NCI-H748 treated with DMSO at 0.1 percent for 48 hours (cell line): ENCODE measurements at regions not wholly inside any gene's neighbourhood (a gene's known extent, or its start where the extent isn't known, plus 50 kb on each side); places are given as distances from the start of the nearest gene placed in this dataset.

Experiments
- DNase-seq: peaks from one replicate; lab custom pipeline; 2025; lab: John Stamatoyannopoulos, UW

GRCh38 chr17:70230850-70231640, 61.7 kb downstream of the KCNJ2 start:
- DNase-seq: no peak

- DNase-seq: no peak
These were observed 63.1 kb downstream of the KCNJ2 start for GRCh38 chr17:70232466-70232865.

DNA sequence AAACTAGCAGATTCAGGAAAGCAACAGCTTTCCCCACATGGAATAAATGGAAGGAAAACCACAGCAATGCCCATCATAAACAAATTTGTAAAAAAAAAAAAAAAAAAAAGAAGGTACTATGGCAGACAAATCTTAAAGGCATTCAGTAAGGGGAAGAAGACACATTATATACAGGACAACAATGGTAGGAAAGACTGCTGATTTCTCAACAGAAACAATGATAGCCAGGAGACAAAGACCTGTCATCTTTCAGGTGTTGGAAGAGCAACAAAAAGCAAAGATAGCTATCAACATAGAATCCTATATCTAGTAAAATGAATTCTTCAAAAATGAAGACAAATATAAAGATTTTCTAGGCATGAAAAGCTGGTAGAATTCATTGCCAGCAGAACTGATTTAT, 65.9 kb downstream of the KCNJ2 start:
- DNase-seq: no peak

- DNase-seq: no peak
These were observed 68.9 kb downstream of the KCNJ2 start for GRCh38 chr17:70238228-70238627.

DNA sequence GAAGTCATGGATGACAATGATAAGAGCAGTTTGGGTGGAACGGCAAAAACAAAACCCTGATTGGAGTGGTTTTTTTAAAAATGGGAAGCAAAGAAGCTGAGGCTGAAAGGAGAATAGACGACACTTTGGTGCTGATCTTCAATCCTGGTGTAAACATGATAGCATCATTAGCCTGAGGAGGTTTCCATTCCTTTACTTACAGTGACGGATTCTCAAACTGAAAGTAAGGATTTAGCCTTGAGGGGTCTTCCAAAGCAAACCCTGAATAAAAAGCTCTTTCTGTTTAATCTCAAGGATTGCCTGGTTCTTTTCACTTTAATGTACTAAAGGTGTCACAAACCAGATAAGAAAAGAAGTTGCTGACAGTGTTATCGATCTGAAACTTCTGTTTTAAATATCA, 69.3 kb downstream of the KCNJ2 start:
- no peak for DNase-seq

- peak; percentile 71 for DNase-seq
These were observed 70.1 kb downstream of the KCNJ2 start for GRCh38 chr17:70239391-70239826.

GRCh38 chr17:70241071-70241470, 71.7 kb downstream of the KCNJ2 start:
- DNase-seq: no peak

GRCh38 chr17:70242781-70243437, 73.6 kb downstream of the KCNJ2 start:
- no peak for DNase-seq

DNA sequence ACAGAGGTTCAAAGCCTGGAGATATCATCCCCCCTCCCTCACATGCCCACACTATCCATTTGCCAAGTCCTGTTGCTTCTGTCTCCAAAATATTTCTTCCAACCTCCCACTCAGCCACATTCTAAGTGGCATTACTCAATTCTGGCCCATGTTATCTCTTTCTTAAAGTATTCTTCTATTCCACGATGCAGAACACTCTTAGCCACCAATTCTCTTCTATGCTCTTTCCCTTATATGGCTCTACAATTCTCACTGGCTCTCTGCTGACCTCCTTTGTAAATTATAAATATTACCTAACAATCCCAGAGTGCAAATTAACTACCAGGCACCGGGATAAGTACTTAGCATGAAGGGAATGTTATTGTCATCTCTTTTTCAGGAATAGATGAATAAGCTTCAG, 82.4 kb downstream of the KCNJ2 start:
- DNase-seq: no peak

DNA sequence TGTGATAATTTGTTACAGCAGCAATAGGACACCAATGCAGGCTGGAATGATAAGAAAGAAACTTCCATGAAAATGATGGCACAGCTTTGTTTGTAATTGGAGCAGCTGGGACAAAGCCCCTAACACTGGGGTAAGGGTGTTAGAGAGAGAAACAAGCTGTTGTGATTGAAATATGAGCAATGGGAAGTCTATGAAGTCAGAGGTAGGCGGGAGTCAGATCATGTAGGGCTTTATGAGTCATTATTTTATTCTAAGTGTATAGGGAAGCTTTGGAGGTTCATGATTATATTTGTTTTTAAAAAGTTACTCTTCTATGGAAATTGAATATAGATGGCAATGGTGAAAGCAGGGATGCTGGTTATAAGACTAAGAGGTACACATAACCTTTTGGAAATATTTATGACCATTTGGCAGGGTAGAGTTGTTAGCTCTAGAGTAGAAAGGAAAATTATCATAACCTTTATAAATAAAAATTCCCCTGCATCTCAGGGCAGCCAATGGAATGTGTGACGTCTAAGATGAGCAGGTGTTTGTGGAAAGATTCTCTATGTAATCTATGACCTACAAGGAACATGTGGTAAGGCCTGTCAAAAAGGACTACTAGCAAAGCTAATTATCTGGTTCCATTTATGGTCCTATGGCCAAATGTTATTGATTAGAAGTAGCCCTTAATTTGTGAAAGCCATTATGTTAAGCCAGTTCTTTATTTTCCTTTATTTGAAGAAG, 85.6 kb downstream of the KCNJ2 start:
- no peak for DNase-seq

DNA sequence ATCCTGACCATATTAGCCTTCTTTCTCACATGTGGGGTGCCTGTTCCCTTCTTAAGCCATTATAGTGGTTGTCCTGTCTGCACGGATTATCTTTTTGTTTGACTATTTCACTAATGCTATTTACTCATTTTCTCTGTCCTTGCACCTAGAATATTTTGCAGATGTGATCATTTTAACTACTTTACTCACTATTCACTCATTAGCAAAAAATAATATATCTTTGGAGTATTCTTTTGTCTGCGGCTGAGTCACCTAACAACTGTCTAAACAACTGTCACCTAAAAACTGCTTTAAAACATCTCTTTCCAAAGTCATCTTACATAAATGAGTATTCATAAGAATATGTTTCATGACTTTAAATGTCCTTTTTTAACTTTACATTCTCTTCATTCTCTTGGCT, 87.4 kb downstream of the KCNJ2 start:
- no peak for DNase-seq

GRCh38 chr17:70258465-70258864, 89.1 kb downstream of the KCNJ2 start:
- no peak for DNase-seq

- no peak for DNase-seq
These were observed 90.1 kb downstream of the KCNJ2 start for GRCh38 chr17:70259400-70259799.

- no peak for DNase-seq
These were observed 91.8 kb downstream of the KCNJ2 start for GRCh38 chr17:70261170-70261569.

- no peak for DNase-seq
These were observed 96.1 kb downstream of the KCNJ2 start for GRCh38 chr17:70265471-70265870.

- DNase-seq: no peak
These were observed 97.1 kb downstream of the KCNJ2 start for GRCh38 chr17:70266394-70266793.

DNA sequence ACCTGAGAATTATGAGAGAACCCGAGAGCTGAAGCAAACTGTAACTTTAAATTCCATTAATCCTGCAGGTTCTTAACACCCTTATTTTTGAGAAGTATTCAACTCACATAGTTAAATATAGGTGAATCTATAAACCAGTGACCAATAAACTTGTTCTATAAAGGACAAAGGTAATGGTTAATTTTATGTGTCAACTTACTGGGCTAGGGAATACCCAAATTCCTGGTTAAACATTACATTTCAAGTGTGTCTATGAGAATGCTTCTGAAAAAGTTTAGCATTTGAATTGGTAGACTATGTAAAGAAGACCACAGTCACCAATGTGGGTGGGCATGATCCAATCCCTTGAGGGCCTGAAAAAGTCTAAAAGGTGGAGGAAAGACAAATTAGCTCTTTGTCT, 99.1 kb downstream of the KCNJ2 start:
- no peak for DNase-seq

GRCh38 chr17:70270554-70270953, 101.2 kb downstream of the KCNJ2 start:
- no peak for DNase-seq

- no peak for DNase-seq
These were observed 101.9 kb downstream of the KCNJ2 start for GRCh38 chr17:70271200-70271599.

DNA sequence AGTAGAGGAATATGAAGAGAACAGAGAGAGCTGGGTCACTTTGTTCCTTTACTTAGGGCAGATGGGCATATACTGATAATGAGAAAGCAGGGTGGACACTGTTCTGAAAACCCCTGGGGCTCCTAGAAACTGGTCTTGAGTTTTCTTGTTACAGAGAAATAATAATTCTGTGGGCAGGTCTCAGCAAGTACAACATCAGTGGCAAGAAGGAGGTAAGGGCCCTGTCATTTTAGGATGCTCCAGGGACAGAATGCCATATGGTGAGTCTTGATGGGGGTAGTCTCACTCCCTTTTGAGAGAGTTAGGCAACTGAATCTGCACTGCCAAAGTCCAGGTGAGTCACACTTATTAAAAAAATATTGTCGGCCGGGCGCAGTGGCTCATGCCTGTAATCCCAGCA, 102.3 kb downstream of the KCNJ2 start:
- no peak for DNase-seq

- DNase-seq: no peak
These were observed 104.9 kb downstream of the KCNJ2 start for GRCh38 chr17:70274255-70274654.

GRCh38 chr17:70276906-70277305, 107.6 kb downstream of the KCNJ2 start:
- no peak for DNase-seq

- DNase-seq: peak; percentile 80
These were observed 109.6 kb downstream of the KCNJ2 start for GRCh38 chr17:70278844-70279462.
